ENCODE measurements at regions not wholly inside any gene's neighbourhood (a gene's known extent, or its start where the extent isn't known, plus 50 kb on each side); places are given as distances from the start of the nearest gene placed in this dataset.

DNA sequence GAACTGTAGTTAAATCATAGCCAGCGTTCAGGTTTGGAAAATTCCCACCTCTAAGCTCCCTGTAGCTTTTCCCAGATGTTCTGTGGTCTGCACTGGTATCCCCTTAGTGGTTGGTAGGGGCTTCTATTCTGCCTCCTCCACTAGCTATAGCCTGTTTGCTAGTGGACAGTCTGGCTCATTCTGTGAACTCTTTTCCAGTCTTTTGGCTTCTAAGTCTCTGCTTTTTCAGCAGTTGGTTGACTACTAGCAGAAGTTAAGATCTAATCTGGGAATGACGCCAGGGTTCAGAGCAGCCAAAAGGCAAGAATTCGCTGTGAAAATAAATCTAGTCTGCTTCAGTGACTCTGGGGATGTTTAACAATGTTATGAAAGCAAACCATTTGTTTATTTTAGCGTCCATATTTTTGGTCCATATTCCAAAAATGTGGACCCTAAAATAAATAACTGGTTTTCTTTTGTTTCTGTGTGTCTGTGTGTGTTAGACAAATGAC lies 73.7 kb upstream of the WDR72 start:
- no peak for TF ChIP-seq CTCF (conservative IDR thresholded peaks at IDR 0.05; ENCODE audit: low read length)
- no peak for TF ChIP-seq EZH2phosphoT487 (IDR thresholded peaks at IDR 0.05; ENCODE audit: borderline replicate concordance)

Measured in Loucy (cell line).